ENCODE measurements at regions not wholly inside any gene's neighbourhood (a gene's known extent, or its start where the extent isn't known, plus 50 kb on each side); places are given as distances from the start of the nearest gene placed in this dataset.

- TF ChIP-seq ZFX (IDR thresholded peaks at IDR 0.05; ENCODE audit: borderline replicate concordance): no peak
- TF ChIP-seq, protein P1, sequence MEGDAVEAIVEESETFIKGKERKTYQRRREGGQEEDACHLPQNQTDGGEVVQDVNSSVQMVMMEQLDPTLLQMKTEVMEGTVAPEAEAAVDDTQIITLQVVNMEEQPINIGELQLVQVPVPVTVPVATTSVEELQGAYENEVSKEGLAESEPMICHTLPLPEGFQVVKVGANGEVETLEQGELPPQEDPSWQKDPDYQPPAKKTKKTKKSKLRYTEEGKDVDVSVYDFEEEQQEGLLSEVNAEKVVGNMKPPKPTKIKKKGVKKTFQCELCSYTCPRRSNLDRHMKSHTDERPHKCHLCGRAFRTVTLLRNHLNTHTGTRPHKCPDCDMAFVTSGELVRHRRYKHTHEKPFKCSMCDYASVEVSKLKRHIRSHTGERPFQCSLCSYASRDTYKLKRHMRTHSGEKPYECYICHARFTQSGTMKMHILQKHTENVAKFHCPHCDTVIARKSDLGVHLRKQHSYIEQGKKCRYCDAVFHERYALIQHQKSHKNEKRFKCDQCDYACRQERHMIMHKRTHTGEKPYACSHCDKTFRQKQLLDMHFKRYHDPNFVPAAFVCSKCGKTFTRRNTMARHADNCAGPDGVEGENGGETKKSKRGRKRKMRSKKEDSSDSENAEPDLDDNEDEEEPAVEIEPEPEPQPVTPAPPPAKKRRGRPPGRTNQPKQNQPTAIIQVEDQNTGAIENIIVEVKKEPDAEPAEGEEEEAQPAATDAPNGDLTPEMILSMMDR (IDR thresholded peaks at IDR 0.05): no peak
Measured at GRCh38 chr4:110305455-110305854, 107.0 kb upstream of the ELOVL6 start.

Data from 22Rv1 (cell line).